Endodermal cell (in vitro differentiated cells): ENCODE measurements at regions not wholly inside any gene's neighbourhood (a gene's known extent, or its start where the extent isn't known, plus 50 kb on each side); places are given as distances from the start of the nearest gene placed in this dataset.
"Not testable (repeated sequence)": the region's sequence is repeated elsewhere in the genome, so short reads cannot be mapped to it uniquely, and the experiment has no call there.

Experiments
- DNase-seq: peaks from one replicate; pipeline ENCODE4 v3.0.0-alpha.2; 2017
- H3K27ac ChIP-seq: 2 replicates; pipeline ENCODE4 v1.5.1; 2013; ENCODE audit warnings: mild to moderate bottlenecking, low read depth, low read length, moderate library complexity
- H3K27me3 ChIP-seq: 2 replicates; pipeline ENCODE4 v1.6.1; 2013; ENCODE audit warnings: mild to moderate bottlenecking, low read length, moderate library complexity; ENCODE audit not compliant: insufficient read depth, control insufficient read depth, poor library complexity, severe bottlenecking
- H3K36me3 ChIP-seq: 2 replicates; pipeline ENCODE4 v1.7.0; 2013; ENCODE audit warnings: mild to moderate bottlenecking, low read length, moderate library complexity; ENCODE audit not compliant: control insufficient read depth, insufficient read depth
- H3K4me1 ChIP-seq: one replicate; pipeline ENCODE4 v1.7.0; 2013; ENCODE audit warnings: low read length; ENCODE audit not compliant: control insufficient read depth, insufficient read depth
- H3K4me3 ChIP-seq: 2 replicates; pipeline ENCODE4 v1.5.1; 2013; ENCODE audit warnings: mild to moderate bottlenecking, low read length, moderate library complexity
- H3K9ac ChIP-seq: 2 replicates; pipeline ENCODE4 v1.6.1; 2013; ENCODE audit warnings: mild to moderate bottlenecking, low read length, moderate library complexity; ENCODE audit not compliant: poor library complexity, severe bottlenecking; ENCODE audit errors: extremely low read depth
- H3K9me3 ChIP-seq: 2 replicates; pipeline ENCODE4 v1.6.1; 2013; ENCODE audit warnings: mild to moderate bottlenecking, low read length, moderate library complexity; ENCODE audit not compliant: control insufficient read depth
- H3K27ac Mint-ChIP-seq: 2 replicates; pipeline ENCODE4 v1.8.0; 2020; ENCODE audit warnings: mixed read lengths
- H3K27me3 Mint-ChIP-seq: 2 replicates; pipeline ENCODE4 v1.8.0; 2021; ENCODE audit warnings: mild to moderate bottlenecking, mixed read lengths; ENCODE audit not compliant: insufficient read depth
- H3K36me3 Mint-ChIP-seq: 2 replicates; pipeline ENCODE4 v1.8.0; 2020; ENCODE audit warnings: low read depth, mixed read lengths
- H3K4me1 Mint-ChIP-seq: 2 replicates; pipeline ENCODE4 v1.8.0; 2020; ENCODE audit warnings: mixed read lengths
- H3K4me3 Mint-ChIP-seq: 2 replicates; pipeline ENCODE4 v1.8.0; 2020; ENCODE audit warnings: mild to moderate bottlenecking, moderate library complexity, mixed read lengths
- H3K9me3 Mint-ChIP-seq: 2 replicates; pipeline ENCODE4 v1.8.0; 2020; ENCODE audit warnings: mild to moderate bottlenecking, mixed read lengths
- CTCF ChIP-seq: fragments of 200-600 bp; sonication (generic); conservative IDR thresholded peaks from 2 replicates; pipeline ENCODE4 v1.5.0; 2021; ENCODE audit warnings: antibody characterized with exemption, mild to moderate bottlenecking
- WGBS, 2 experiments: methylation state at CpG; one replicate each; pipeline versions ENCODE4 v1.1.5 to v1.1.7; 2013; ENCODE audit warnings: missing lambda C conversion rate in 2 of 2, mixed read lengths in 1 of 2; ENCODE audit not compliant: insufficient coverage in 1 of 2, insufficient read length in 1 of 2; 5-methylcytosine and 5-hydroxymethylcytosine counted together

GRCh38 chr7:65285906-65286864, 87.5 kb upstream of the ZNF92 start:
- no peak overlapping the region for H3K9ac ChIP-seq
- H3K27ac ChIP-seq: no peak overlapping the region
- no peak for TF ChIP-seq CTCF
- Mint-ChIP-seq H3K9me3 (peaks cover 3% of the 10 kb centered on the region), H3K4me3 (no peak overlapping the region), H3K27me3 (no peaks in the 10 kb centered on the region), H3K4me1 (no peaks in the 10 kb centered on the region), H3K27ac (no peak overlapping the region), H3K36me3 (peaks cover 7% of the 10 kb centered on the region)
- DNase-seq: no peak
- no peaks in the 10 kb centered on the region for H3K27me3 ChIP-seq
- no peaks in the 10 kb centered on the region for H3K9me3 ChIP-seq
- WGBS, 2 experiments: 86% methylated on average over 2 of the region's 3 CpGs; no CpG with 5 or more reads in 1 of the 2 experiments
- no peaks in the 10 kb centered on the region for H3K4me1 ChIP-seq
- peaks cover 5% of the 10 kb centered on the region for H3K36me3 ChIP-seq
- H3K4me3 ChIP-seq: no peak overlapping the region

GRCh38 chr7:65285241-65285640, 88.4 kb upstream of the ZNF92 start:
- H3K27ac ChIP-seq, H3K36me3 Mint-ChIP-seq, H3K4me3 Mint-ChIP-seq, DNase-seq, H3K9me3 Mint-ChIP-seq, H3K9me3 ChIP-seq, H3K9ac ChIP-seq, H3K4me1 Mint-ChIP-seq, H3K4me1 ChIP-seq, H3K27me3 ChIP-seq, H3K4me3 ChIP-seq, H3K36me3 ChIP-seq, H3K27me3 Mint-ChIP-seq, H3K27ac Mint-ChIP-seq: not testable (repeated sequence)
- 92 to 100% methylated on average over 2 of the region's 2 CpGs for WGBS, 2 experiments

GRCh38 chr7:65279795-65280194, 93.9 kb upstream of the ZNF92 start:
- Histone ChIP-seq H3K27me3 (no peaks in the 10 kb centered on the region), H3K9ac (no peak overlapping the region), H3K4me1 (no peaks in the 10 kb centered on the region), H3K9me3 (peaks cover 14% of the 10 kb centered on the region), H3K36me3 (peaks cover 5% of the 10 kb centered on the region), H3K4me3 (no peak overlapping the region), H3K27ac (no peak overlapping the region)
- Mint-ChIP-seq H3K36me3 (peaks cover 5% of the 10 kb centered on the region), H3K4me3 (no peak overlapping the region), H3K27ac (no peak overlapping the region), H3K4me1 (no peaks in the 10 kb centered on the region), H3K9me3 (peaks cover 3% of the 10 kb centered on the region), H3K27me3 (no peaks in the 10 kb centered on the region)
- TF ChIP-seq CTCF: no peak
- 96 to 100% methylated on average over 1 to 2 of the region's 2 CpGs for WGBS, 2 experiments
- no peak for DNase-seq
